ENCODE measurements at regions not wholly inside any gene's neighbourhood (a gene's known extent, or its start where the extent isn't known, plus 50 kb on each side); places are given as distances from the start of the nearest gene placed in this dataset.

DNA sequence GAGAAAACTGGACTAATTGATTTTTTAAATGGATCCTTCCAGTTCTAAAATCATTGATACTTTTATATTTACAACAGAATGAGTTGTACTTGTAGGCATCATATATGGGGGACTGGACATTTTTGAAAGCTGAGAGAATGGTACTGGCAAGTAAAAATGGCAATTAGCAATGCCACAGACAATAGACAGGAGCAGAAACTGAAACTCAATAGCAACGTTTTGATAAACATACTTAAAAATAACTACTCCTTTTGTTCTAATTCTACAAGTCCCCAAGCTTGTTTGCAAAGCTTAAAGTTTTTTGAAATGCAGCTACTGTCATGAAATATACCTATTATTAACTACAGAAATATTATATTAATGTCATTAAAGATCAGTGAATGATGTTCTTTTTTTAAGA is 52.8 kb upstream of the FBXL7 start:
- DNase-seq (ENCODE audit: low spot score), result no peak

DNA sequence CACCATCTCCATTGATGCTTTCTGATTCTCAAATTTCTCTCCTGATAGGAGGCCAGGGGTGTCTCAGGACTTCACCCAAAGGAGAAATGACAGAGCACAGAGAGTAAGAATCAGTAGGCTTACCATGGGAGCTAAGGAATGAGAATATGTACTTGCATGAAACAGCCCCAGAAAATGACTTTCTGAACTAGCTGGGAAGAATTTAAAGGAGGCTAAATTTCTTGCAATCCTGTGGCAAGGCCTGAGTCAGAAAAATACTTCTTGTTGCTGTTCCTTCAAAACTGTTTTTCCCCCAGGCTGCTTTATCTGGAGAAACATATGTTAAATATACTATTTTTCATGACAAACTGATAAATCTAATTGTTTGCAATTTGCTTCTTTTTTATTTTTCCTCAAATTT is 53.4 kb upstream of the FBXL7 start:
- DNase-seq (ENCODE audit: low spot score), result no peak

DNA sequence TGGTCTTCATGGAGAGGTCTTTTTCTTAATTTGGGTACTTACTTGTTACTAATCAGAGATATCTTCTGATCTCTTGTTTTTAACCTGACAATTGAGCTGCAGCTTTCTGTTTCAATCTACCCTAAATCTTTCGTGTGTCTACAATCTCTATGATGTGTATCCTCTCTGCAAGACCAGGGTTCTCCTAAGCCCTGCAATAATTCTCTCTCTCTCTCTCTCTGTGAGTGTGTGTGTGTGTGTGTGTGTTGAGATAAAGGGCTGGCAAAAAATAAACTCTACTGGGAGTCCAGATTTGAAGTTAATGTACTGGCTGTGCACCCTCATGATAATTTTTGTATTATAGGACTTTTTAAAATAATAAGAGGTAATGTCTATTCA is 57.8 kb upstream of the FBXL7 start:
- DNase-seq (ENCODE audit: low spot score), result no peak

DNA sequence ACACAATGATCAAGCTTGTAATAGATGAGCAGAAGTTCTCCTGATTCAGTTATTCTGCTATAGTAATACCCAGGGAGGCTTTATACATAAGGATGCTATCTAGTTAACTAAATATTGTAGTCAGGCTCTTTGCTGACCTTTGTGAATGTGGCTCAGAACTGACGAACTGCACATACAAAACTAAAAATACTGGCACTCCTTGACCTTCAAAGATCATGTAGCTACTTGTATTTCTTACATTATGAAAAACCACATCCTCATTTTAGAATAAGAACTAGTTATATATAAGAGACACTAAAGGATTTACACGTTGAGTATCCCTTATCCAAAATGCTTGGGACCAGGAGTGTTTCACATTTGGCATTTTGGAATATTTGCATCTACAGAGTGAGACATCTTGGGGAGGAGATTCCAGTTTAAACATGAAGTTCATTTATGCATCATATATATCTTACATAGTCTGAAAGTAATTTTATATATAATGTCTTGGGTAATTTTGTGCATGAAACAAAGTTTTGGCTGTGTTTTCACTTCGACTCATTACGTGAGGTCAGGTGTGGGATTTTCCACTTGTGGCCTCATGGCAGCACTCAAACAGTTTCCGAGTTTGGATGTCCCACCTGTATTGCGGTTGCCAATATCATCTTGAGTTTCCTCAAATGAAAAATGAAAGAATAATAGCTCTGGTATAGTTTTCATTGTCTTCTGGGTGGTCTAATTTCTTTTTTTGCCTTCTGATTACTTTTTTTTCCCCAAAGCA is 58.4 kb upstream of the FBXL7 start:
- no peak for DNase-seq (ENCODE audit: low spot score)

DNA sequence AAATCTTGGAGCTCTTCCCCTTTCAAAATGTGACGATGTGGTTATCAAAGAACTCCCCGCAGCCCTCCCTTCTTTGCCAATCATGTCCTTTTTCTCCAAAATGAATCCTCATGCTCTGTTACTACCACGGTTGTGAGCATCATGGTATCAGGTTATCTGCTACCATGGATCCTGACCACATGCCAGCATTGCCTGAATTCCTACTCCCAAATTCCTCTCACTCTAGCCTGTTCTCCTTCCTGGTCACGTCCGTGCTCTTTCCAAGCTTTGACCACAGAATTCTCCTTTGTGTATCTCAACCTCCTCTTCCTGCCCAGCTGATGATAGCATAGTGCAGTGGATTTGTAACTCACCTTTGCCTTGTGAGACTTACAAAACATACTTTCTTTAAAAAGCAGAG is 59.5 kb upstream of the FBXL7 start:
- no peak for DNase-seq (ENCODE audit: low spot score)

DNA sequence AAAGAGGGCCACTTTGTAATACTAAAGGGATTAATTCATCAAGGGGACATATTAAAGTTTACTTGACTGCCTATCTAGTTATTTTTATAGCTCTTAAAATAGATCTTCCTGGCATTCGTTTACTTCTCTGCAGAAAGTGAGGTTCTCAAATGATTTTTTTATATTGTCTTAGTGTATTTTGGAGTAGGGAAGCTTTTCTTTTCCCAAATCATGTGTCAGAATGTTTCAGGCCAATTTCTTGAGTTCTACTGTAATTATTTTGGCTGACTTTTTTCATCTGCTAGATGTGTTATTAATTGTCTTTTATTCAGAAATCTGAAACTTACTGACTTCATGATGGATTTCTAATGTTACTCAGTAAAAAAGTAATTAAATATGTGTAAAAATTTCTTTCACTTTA is 60.2 kb upstream of the FBXL7 start:
- no peak for DNase-seq (ENCODE audit: low spot score)

DNA sequence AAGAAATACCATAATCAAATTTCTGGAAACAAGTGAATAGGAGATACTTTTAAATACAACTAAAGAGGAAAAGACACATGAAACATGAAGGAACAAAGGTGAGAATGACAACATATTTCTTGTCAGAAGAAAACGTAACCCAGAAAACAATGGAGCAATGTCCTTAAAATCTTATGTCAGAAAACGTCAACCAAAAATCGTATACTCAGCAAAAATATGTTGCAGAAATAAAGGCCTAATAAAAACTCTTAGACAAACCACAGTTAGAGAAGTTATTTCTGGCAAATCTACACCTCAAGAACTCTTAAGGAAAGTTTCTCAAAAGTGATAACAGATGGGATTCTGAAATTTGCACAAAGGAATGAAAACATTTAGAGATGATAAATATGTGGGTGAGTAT is 66.3 kb upstream of the FBXL7 start:
- DNase-seq (ENCODE audit: low spot score), result no peak

DNA sequence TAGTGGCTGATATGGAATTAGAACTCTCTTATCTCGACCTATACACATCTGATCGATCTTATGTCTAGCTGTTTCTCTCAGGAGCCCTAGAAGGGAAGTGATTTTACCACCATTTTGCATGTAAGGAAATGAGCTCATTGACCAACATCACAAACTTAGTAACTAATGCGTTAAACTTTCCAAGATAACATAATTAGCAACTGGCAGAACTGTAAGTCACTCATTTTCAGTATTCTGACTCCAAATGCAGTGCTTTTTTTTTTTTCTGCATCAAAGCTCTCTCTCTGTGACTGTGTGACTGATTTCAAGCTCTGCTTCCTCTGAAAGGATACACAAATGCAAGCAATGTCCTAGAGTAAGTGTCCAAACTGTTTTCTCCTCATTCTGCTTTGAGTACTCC is 68.1 kb upstream of the FBXL7 start:
- DNase-seq (ENCODE audit: low spot score), result no peak

DNA sequence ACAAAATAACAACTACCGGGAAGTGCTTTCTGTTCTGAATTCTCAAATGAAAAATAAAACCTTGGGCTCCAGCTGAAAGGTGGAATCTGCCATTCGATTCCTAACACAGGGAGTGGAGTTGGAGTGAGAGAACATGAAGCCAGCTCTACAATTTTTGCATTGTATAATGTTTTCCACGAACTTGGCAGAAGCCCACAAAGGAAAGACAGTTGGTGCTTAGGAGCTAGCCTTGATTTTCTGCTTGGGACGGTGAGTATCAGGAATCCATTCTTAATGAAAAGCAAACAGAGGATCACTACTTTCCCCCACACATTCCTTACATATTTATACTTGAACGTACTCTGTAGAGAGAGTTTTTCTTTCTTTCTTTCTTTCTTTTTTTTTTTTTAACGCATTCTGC is 74.2 kb upstream of the FBXL7 start:
- DNase-seq (ENCODE audit: low spot score), result no peak

DNA sequence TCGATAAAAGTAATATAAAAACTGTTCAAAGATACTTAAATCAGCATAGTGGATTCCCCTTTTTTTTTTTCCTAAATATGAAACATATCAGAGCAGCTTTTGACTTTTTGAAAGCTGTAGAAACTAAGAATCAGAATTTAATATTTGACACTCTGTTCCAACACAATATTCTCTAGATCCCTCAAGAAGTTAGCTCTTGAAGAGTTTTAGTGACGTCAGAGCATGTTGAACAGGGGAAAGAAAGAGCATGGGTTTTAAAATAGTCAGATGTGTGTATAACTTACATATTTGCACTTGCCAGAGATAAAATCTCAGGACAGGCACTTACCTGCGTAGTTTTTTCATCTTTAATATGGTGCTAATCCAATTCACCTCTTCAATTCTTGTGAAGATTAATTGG is 75.2 kb upstream of the FBXL7 start:
- no peak for DNase-seq (ENCODE audit: low spot score)

DNA sequence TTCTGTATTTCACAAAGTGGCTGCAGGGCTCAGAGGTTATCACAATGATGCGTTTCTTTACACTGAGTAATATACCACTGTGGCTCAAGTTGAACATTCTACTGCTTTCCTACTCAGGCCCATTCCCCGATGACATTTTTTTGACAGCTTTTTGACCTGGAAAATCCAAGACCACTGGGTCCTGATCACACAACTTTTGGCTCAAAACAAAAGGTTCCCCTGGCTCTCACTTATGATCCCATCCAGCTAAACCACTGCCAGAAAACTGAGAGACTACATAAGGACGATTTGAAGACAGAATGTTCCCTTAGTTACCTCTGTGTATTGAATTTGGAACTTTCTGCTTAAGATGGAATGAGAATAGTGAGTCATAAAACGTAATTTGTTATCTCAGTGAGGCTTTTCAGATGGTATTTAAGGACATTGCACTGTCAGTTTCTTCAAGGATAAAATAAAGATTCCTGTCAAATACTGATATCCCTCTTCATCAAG is 78.0 kb upstream of the FBXL7 start:
- no peak for DNase-seq (ENCODE audit: low spot score)

DNA sequence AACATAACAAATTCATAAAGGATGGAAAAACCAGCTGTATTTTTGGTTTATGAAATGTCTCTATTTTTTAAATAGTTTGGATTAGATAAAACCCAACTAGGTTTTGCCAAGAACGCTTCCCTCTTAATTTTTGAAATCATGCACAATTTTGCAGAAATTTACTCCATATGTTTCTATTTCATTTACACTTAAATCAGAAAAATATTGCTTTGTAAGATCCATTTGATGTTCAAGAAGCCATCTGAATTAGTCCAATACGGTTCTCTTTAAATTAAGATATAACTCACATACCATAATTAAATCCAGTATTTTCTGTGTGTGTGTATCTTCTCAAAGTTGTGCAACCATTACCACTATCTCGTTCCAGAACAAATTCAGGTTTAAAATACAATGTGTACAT is 78.6 kb upstream of the FBXL7 start:
- no peak for DNase-seq (ENCODE audit: low spot score)

DNA sequence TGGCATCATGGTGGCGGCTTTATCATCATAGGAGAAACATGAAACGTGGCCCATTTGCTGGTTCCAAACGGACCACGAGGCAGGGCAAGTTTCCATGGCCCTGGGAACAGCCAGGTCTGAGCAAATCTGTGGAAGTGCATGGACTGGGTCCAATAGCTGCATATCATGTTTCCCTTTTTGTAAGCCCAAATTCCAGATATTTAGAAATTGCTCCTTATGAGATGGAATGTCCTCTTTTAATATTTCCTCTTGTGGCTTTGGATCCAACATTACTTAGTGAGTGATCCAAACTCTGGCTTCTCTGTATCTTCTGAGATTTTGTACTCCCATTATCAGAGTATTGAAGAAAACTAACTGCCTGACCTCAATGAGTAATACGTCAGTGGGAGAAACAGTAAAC is 79.8 kb upstream of the FBXL7 start:
- no peak for DNase-seq (ENCODE audit: low spot score)

DNA sequence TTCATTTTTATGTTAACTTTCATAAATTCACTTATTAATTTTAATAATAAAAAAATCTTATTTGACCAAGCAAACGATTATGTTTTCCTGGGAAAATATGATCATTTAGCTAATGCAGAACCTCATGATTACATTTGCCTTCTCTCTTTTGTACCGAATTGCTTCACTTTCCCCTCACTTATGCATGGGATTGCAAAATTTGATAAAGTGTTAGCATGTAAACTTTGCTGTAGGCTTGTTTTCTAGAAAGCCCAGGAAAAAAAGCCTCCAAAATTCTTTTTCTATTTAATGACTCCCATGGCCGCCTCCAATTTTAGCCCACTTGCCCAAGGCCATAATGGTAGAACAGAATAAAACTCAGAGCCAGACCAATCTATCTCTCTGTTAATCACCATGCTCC is 82.8 kb upstream of the FBXL7 start:
- DNase-seq (ENCODE audit: low spot score), result no peak

DNA sequence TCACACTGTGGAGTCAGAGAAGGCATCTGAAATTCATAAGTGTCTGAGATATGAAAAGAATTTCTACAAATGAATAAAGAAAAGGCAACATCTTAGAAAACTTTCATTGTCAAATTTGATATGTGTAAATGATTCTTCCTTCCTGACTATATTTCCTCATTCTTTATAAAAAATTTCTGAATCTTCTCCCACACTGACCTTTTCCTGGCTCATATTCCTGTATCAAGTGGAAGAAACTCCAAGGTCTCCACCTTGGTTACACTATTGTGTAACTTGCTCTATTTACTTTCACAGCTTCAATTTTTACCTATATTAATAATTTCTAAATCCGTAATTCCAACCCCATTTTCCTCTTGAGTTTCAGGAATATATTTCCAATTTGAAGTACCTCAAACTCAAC is 93.5 kb upstream of the FBXL7 start:
- no peak for DNase-seq (ENCODE audit: low spot score)

DNA sequence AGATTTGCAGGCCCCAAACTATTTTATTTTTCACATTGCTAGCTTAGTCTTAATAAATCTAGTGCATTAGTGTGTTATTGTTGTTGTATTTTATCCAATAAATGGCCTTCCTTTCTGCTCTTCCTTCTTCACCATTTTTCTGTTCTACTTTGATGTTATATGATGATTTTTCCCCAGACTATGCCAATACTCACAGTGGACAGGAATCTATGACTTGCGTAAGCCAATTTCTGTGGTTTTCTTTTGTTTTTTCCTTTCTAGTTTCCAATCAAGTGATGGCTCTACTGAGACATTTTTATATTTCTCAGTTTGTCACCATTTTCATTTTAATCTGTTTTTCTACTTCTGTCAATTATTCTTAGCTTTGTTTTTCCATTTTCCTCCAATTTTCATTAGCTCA is 106.8 kb upstream of the FBXL7 start:
- DNase-seq (ENCODE audit: low spot score), result no peak

DNA sequence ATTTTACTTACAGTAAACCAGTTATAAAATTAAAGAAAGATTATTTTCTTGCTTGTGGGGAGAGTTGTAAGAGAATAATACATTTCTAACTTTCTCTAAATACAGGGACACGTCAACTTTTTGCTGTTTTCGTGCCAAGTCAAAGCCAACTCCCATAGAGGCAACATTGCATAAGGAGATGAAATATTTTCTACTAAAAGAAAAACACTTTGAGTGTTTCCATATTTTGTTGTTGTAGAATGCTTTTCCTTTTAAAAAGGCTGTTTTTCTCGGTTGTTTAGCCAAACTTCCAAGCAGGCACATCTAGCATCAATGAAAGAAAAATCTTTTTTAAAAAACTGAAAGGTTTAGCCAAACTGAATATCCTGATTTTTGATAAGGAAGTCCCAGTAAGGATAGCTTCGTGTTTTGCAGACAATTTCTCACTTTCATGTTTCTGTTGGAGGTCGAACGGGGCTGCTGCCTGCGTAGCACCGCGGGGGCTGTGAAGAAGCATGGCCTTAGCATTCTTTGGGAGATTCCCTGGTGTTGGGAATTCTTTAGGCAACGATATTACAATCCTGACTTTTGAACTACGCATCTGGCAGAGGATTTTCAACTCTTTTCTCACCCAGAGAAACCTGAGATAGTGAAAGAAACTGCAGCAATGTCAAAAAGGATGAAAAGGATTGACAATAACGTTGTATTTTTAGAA is 108.1 kb upstream of the FBXL7 start:
- no peak for DNase-seq (ENCODE audit: low spot score)

DNA sequence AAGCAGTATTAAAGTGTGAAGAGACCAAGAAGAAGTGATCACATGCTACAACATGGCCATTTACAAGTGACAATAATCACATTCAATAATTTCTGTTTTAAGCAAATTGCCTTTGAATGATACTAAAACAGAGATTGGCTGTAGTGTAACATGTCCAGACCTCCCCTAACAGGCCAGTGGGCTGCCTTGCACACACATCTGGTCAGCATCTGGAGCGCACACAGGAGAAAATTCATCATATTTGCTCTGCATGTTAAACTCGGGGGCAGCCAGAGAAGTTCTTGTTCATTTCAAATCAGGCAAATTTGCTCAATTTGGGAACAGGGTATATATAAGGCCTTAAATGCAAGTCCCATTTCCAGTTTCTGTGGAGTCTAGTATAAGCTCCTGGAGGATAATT is 111.1 kb upstream of the FBXL7 start:
- no peak for DNase-seq (ENCODE audit: low spot score)

DNA sequence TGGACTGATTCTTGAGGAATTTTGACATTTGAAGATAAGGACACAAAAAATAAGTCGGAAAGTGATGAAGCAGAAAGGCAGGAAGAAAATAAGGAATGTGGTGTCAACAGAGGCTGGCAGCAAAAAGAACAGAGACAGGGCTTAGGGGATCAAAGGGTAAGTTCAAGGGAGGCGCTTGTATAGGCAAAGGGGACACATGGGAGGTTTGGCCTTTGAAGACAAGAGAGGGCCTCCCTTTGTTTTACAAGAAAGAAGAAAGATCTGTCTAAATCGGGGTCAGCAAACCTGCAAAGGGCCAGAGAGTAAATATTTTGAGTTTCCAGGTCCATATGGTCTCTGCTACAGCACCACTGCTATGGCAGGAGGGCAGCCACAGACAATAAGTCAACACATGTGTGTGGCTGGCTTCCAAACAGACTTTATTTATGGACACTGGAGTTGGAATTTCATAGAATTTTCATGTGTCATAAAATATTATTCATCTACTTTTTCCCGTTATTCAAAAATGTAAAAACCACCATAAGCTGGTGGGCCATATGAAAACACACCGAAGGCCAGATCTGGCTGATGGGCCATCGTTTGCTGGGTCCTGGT is 112.0 kb upstream of the FBXL7 start:
- DNase-seq (ENCODE audit: low spot score), result no peak

DNA sequence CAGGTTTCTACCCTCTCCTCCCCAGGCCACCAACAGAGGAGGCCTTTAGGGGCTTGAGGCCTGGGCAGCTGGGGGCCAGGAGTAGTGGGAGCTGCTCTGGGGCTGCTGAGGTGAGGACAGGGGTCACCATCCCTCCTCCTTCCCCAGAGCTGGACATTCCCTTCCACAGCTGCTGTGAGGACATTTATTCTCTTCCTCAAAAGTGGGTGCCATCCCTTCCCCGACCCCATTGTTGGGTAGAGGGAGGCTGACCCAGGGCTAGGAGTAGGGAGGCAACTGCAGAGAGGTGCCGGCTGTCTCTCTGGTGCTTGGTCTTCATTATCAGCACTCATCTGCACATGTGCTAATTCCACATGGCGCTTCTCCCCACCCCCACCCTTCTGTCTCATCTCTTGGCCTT is 113.9 kb upstream of the FBXL7 start:
- DNase-seq (ENCODE audit: low spot score), result no peak

DNA sequence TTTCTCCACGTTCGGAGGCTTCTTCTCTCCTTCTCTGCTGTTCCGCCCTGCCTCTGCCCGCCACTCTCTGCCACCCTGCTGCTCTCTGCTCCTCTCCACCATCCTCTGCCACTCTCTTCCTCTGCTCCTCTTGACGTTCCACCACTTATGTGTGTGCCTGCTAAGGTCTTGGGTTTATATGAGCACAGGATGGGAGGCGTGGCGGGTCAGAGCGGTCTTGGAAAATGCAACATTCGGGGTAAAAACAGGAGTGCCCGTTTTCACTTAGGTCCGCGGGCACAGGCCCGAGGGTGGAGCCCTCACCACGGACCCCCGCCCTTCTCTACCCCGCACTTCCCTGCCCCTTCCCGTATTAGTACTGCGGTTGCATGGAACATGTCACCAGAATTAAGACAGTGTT is 114.4 kb upstream of the FBXL7 start:
- DNase-seq (ENCODE audit: low spot score), result no peak

DNA sequence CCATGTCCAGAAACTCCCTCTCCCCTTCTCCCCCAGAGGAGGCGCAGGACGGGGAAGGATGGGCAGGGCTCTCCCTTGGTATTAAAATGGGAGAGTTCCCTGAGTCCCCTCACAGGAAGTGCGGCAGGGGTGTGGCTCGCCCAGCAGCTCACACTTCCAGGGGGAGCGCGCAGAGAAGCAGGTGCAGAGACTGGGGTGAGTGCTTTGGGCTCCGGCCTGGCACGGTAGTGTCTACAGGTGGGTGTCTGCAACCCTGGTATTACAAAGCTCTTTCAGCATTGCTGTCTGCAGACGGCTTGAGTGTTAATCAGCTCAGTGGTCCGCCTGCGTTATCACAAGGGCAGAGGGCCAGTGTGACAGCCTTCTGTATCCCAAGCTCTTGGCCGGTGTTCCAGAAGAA is 114.9 kb upstream of the FBXL7 start:
- no peak for DNase-seq (ENCODE audit: low spot score)

DNA sequence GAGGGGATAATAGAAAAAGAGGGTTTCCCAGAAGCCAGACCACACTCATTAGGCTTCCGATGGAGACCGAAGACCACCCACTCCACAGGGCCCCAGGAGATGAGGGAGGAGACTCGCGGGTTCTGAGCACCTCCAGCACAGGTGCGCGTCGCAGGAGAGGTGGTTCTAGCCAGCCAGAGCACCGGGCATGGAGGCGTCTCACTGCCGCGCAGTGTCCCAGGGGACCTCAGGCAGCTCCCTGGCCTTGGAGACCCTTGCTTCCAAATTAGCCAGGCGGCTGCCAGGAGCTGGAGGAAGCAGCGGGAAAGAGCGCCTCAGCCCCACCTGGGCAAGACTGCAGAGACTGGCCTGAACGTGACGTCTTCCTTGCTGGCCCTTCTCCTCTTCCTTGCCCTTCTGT is 115.4 kb upstream of the FBXL7 start:
- no peak for DNase-seq (ENCODE audit: low spot score)
